ENCODE measurements at regions not wholly inside any gene's neighbourhood (a gene's known extent, or its start where the extent isn't known, plus 50 kb on each side); places are given as distances from the start of the nearest gene placed in this dataset.

DNA sequence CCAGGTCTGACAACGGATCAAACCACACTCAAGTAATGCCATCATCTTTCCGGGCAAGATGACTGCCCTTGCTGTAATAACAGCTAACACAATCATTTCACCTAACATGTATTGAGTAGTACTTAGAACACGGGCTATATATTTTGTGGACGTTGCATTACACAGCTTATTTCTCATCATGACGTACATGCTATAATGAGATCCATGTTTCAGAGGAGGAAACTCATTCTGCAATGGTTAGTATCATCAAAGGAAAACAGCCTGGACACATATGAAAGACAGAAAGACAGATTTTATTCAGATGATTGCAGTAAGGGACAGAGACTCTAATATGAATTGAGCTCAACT is 446.7 kb downstream of the HS3ST3B1 start:
- TF ChIP-seq, protein P1, sequence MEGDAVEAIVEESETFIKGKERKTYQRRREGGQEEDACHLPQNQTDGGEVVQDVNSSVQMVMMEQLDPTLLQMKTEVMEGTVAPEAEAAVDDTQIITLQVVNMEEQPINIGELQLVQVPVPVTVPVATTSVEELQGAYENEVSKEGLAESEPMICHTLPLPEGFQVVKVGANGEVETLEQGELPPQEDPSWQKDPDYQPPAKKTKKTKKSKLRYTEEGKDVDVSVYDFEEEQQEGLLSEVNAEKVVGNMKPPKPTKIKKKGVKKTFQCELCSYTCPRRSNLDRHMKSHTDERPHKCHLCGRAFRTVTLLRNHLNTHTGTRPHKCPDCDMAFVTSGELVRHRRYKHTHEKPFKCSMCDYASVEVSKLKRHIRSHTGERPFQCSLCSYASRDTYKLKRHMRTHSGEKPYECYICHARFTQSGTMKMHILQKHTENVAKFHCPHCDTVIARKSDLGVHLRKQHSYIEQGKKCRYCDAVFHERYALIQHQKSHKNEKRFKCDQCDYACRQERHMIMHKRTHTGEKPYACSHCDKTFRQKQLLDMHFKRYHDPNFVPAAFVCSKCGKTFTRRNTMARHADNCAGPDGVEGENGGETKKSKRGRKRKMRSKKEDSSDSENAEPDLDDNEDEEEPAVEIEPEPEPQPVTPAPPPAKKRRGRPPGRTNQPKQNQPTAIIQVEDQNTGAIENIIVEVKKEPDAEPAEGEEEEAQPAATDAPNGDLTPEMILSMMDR (IDR thresholded peaks at IDR 0.05): no peak
- no peak for TF ChIP-seq EZH2phosphoT487 (IDR thresholded peaks at IDR 0.05)
